Transverse colon (tissue), 4 donors: ENCODE measurements at regions not wholly inside any gene's neighbourhood (a gene's known extent, or its start where the extent isn't known, plus 50 kb on each side); places are given as distances from the start of the nearest gene placed in this dataset.

ENCODE experiments used
- CTCF ChIP-seq, 5 experiments: fragments of 200-600 bp in 3 of 5; fragments of 450-650 bp in 2 of 5; sonication (generic) in 3 of 5; IDR thresholded peaks; 1 replicate in 2 of 5; 2 replicates in 3 of 5; pipeline ENCODE4 v1.5.1; 2016 to 2017; ENCODE audit warnings: antibody characterized with exemption in 5 of 5, inconsistent platforms in 3 of 5, mild to moderate bottlenecking in 2 of 5, moderate library complexity in 1 of 5
- EP300 ChIP-seq: sonication (generic); formaldehyde crosslinking; IDR thresholded peaks from one replicate; pipeline ENCODE4 v1.6.1; 2017; ENCODE audit warnings: antibody characterized with exemption, low read depth
- POLR2A ChIP-seq: fragments of 450-650 bp; IDR thresholded peaks from one replicate; pipeline ENCODE4 v1.6.1; 2016; ENCODE audit warnings: antibody characterized with exemption, mild to moderate bottlenecking, moderate library complexity
- POLR2AphosphoS5 ChIP-seq, 3 donors: sonication (generic); formaldehyde crosslinking; IDR thresholded peaks; one replicate each; pipeline ENCODE4 v1.6.1; 2016; ENCODE audit warnings: antibody characterized with exemption in 3 of 3

- TF ChIP-seq CTCF (IDR thresholded peaks at IDR 0.05) (no peak), EP300 (no peak), POLR2A (no peak), POLR2AphosphoS5 (IDR thresholded peaks at IDR 0.05) (no peak)
Observed at GRCh38 chr18:66778048-66778447, 174.2 kb upstream of the CDH19 start.
